Superior temporal gyrus (tissue), 1 donor: ENCODE measurements at regions not wholly inside any gene's neighbourhood (a gene's known extent, or its start where the extent isn't known, plus 50 kb on each side); places are given as distances from the start of the nearest gene placed in this dataset.

Experiments used
- DNase-seq: peaks from one replicate; pipeline ENCODE4 v3.0.0-alpha.2; 2016; ENCODE audit errors: extremely low spot score

GRCh38 chr22:46078241-46079092 is 71.9 kb upstream of the PPARA start:
- DNase-seq, result peak; percentile 73

GRCh38 chr22:46079093-46079860 is 71.0 kb upstream of the PPARA start:
- DNase-seq, result no peak

- DNase-seq, result peak; percentile 93
These were observed 70.2 kb upstream of the PPARA start for GRCh38 chr22:46079861-46080821.

- peak; percentile 86 for DNase-seq
These were observed 69.1 kb upstream of the PPARA start for GRCh38 chr22:46081036-46081830.

- peak; percentile 72 for DNase-seq
These were observed 68.5 kb upstream of the PPARA start for GRCh38 chr22:46081831-46082210.

GRCh38 chr22:46082633-46083032 is 67.7 kb upstream of the PPARA start:
- DNase-seq, result peak; percentile 63

GRCh38 chr22:46083383-46084350 is 66.7 kb upstream of the PPARA start:
- DNase-seq, result peak; percentile 46

GRCh38 chr22:46084376-46084775 is 66.0 kb upstream of the PPARA start:
- DNase-seq, result no peak

- peak; percentile 80 for DNase-seq
These were observed 65.1 kb upstream of the PPARA start for GRCh38 chr22:46084943-46085827.

- no peak for DNase-seq
These were observed 64.3 kb upstream of the PPARA start for GRCh38 chr22:46085828-46086576.

GRCh38 chr22:46086577-46087335 is 63.6 kb upstream of the PPARA start:
- peak; percentile 43 for DNase-seq

- DNase-seq, result peak; percentile 55
These were observed 63.0 kb upstream of the PPARA start for GRCh38 chr22:46087336-46087690.

- DNase-seq, result peak; percentile 96
These were observed 62.5 kb upstream of the PPARA start for GRCh38 chr22:46087816-46088277.

GRCh38 chr22:46088541-46089311 is 61.6 kb upstream of the PPARA start:
- DNase-seq, result peak; percentile 49

GRCh38 chr22:46089426-46090035 is 60.8 kb upstream of the PPARA start:
- DNase-seq, result no peak

- no peak for DNase-seq
These were observed 60.2 kb upstream of the PPARA start for GRCh38 chr22:46090036-46090591.
